ENCODE measurements at regions not wholly inside any gene's neighbourhood (a gene's known extent, or its start where the extent isn't known, plus 50 kb on each side); places are given as distances from the start of the nearest gene placed in this dataset.

DNA sequence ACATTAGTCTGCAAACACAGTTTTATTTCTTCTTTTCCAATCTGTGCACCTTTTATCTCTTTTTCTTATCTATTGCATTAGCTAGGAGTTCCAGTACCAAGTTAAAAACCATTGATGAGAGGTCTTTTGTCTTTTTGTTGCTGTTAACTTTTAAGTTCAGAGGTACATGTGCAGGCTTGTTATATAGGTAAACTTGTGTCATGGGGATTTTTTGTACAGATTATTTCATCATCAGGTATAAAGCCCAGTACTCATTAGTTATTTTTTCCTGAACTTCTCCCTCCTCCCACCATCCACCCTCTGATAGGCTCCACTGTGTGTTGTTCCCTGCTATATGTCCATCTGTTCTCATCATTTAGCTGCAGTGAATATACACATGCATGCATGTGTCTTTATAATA is 349.9 kb downstream of the PDHA2 start:
- Histone ChIP-seq H2AFZ (ENCODE audit: low read length) (no peak overlapping the region), H3K4me1 (ENCODE audit: insufficient read depth, low read length, poor library complexity, severe bottlenecking) (no peaks in the 10 kb centered on the region), H3K4me3 (ENCODE audit: low read length, poor library complexity, severe bottlenecking) (no peak overlapping the region), H3K36me3 (ENCODE audit: insufficient read depth, low read length) (no peaks in the 10 kb centered on the region), H3K9me3 (ENCODE audit: insufficient read depth, low read depth, low read length) (no peaks in the 10 kb centered on the region), H3K9me2 (replicated peaks; ENCODE audit: low read depth, low read length) (no peaks in the 10 kb centered on the region), H3K9ac (ENCODE audit: low read depth, low read length, poor library complexity, severe bottlenecking) (no peak overlapping the region), H3K79me2 (ENCODE audit: insufficient read depth, low read length) (no peaks in the 10 kb centered on the region), H3F3A (ENCODE audit: low read depth) (no peaks in the 10 kb centered on the region), H3K27me3 (ENCODE audit: insufficient read depth, low read length, poor library complexity, severe bottlenecking) (no peaks in the 10 kb centered on the region), H4K20me1 (ENCODE audit: insufficient read depth, low read length, poor library complexity, severe bottlenecking) (no peaks in the 10 kb centered on the region), H3K4me2 (ENCODE audit: low read depth, low read length, poor library complexity, severe bottlenecking) (no peak overlapping the region)
- no peak for TF ChIP-seq EZH2phosphoT487 (IDR thresholded peaks at IDR 0.05; ENCODE audit: borderline replicate concordance)
- TF ChIP-seq CTCF (conservative IDR thresholded peaks at IDR 0.05; ENCODE audit: low read length), result no peak

DNA sequence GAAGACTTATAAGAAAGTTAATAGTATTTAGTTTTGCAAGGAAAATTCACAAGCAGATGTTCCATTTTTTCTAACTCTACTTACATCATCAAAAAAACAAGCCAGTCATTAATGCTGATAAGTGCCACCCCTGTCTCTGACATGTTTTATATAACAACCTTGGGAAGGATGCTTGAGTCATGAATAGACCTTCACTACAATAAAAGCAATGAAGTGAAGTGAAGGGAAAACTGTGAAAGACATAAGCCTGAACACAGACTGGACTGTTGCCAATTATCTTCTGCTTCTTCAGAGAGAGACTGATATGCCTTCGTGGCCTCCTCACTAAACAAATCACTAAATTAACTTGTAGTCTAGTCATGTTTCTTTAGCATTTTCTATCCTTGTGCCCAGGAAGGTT is 353.2 kb downstream of the PDHA2 start:
- no peak overlapping the region for H3K4me3 ChIP-seq (ENCODE audit: low read length, poor library complexity, severe bottlenecking)
- H3F3A ChIP-seq (ENCODE audit: low read depth), result no peaks in the 10 kb centered on the region
- H3K79me2 ChIP-seq (ENCODE audit: insufficient read depth, low read length), result no peaks in the 10 kb centered on the region
- no peak overlapping the region for H3K9ac ChIP-seq (ENCODE audit: low read depth, low read length, poor library complexity, severe bottlenecking)
- no peaks in the 10 kb centered on the region for H3K9me3 ChIP-seq (ENCODE audit: insufficient read depth, low read depth, low read length)
- H3K4me2 ChIP-seq (ENCODE audit: low read depth, low read length, poor library complexity, severe bottlenecking), result no peak overlapping the region
- no peaks in the 10 kb centered on the region for H3K27me3 ChIP-seq (ENCODE audit: insufficient read depth, low read length, poor library complexity, severe bottlenecking)
- TF ChIP-seq CTCF (conservative IDR thresholded peaks at IDR 0.05; ENCODE audit: low read length), result no peak
- no peak for TF ChIP-seq EZH2phosphoT487 (IDR thresholded peaks at IDR 0.05; ENCODE audit: borderline replicate concordance)
- H4K20me1 ChIP-seq (ENCODE audit: insufficient read depth, low read length, poor library complexity, severe bottlenecking), result no peaks in the 10 kb centered on the region
- no peak overlapping the region for H2AFZ ChIP-seq (ENCODE audit: low read length)
- no peaks in the 10 kb centered on the region for H3K36me3 ChIP-seq (ENCODE audit: insufficient read depth, low read length)
- H3K9me2 ChIP-seq (replicated peaks; ENCODE audit: low read depth, low read length), result no peaks in the 10 kb centered on the region
- no peaks in the 10 kb centered on the region for H3K4me1 ChIP-seq (ENCODE audit: insufficient read depth, low read length, poor library complexity, severe bottlenecking)

GRCh38 chr4:96194993-96195392 is 355.1 kb downstream of the PDHA2 start:
- H3K4me2 ChIP-seq (ENCODE audit: low read depth, low read length, poor library complexity, severe bottlenecking), result no peak overlapping the region
- H3K9me3 ChIP-seq (ENCODE audit: insufficient read depth, low read depth, low read length), result no peaks in the 10 kb centered on the region
- no peak overlapping the region for H3K4me3 ChIP-seq (ENCODE audit: low read length, poor library complexity, severe bottlenecking)

More at GRCh38 chr4:96194993-96195392, 355.1 kb downstream of the PDHA2 start:
- no peak overlapping the region for H2AFZ ChIP-seq (ENCODE audit: low read length)
- H3K4me1 ChIP-seq (ENCODE audit: insufficient read depth, low read length, poor library complexity, severe bottlenecking), result no peaks in the 10 kb centered on the region
- no peak overlapping the region for H3K9ac ChIP-seq (ENCODE audit: low read depth, low read length, poor library complexity, severe bottlenecking)
- H4K20me1 ChIP-seq (ENCODE audit: insufficient read depth, low read length, poor library complexity, severe bottlenecking), result no peaks in the 10 kb centered on the region
- no peaks in the 10 kb centered on the region for H3K79me2 ChIP-seq (ENCODE audit: insufficient read depth, low read length)
- H3K36me3 ChIP-seq (ENCODE audit: insufficient read depth, low read length), result no peaks in the 10 kb centered on the region
- H3F3A ChIP-seq (ENCODE audit: low read depth), result no peaks in the 10 kb centered on the region
- H3K27me3 ChIP-seq (ENCODE audit: insufficient read depth, low read length, poor library complexity, severe bottlenecking), result no peaks in the 10 kb centered on the region
- TF ChIP-seq EZH2phosphoT487 (IDR thresholded peaks at IDR 0.05; ENCODE audit: borderline replicate concordance), result no peak
- TF ChIP-seq CTCF (conservative IDR thresholded peaks at IDR 0.05; ENCODE audit: low read length), result no peak
- H3K9me2 ChIP-seq (replicated peaks; ENCODE audit: low read depth, low read length), result no peaks in the 10 kb centered on the region
